Left cardiac atrium (tissue), 4 donors: ENCODE measurements at regions not wholly inside any gene's neighbourhood (a gene's known extent, or its start where the extent isn't known, plus 50 kb on each side); places are given as distances from the start of the nearest gene placed in this dataset.
"Not testable (repeated sequence)": the region's sequence is repeated elsewhere in the genome, so short reads cannot be mapped to it uniquely, and the experiment has no call there.

Experiments used
- ATAC-seq, 2 donors: fragments of 200-7000 bp; cut with Tn5 transposase; one replicate each; pipeline ENCODE4 v1.9.1; 2020; ENCODE audit warnings: mild to moderate bottlenecking in 2 of 2, moderate library complexity in 2 of 2
- DNase-seq: peaks from one replicate; pipeline ENCODE4 v3.0.0-alpha.2; 2020
- intact Hi-C, 2 donors: fragments of 100-400 bp; cut with DNase I; formaldehyde crosslinking; loops; one replicate each; pipeline versions ENCODE4 v1.14.1 to v1.15.1; 2022 to 2023
- donor health status: DM: no; HTN: yes; CAD: no.
- donor health status: DM: no; HTN: yes; CAD: no; lungs with severe emphysema.
- donor health status: DM: yes; HTN: yes; CAD: no.
- donor health status: Dilated cardiomyopathy.

GRCh38 chr9:91512235-91512634, 88.6 kb upstream of the NFIL3 start:
- intact Hi-C loops, ATAC-seq, DNase-seq: not testable (repeated sequence)

DNA sequence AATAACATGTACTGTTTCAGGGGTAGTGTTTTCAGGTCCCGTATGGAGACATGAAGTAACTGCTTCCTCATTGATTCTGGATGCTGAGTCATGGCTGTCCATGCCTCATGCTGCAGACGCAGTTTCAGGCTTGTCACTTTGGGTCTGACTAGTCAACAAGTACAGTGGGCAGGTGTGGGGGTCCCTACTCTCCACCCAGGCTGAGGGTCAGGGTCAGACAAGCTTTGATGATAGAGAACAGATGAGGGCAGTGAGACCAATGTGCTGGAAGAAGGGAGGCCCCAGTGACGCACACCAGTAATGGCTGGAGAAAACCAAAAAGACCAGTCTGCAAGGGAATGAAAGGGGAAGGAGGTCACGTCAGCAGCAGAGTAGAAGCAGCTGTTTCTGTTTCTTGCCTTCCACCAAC, 80.0 kb upstream of the NFIL3 start:
- DNase-seq (no peak), ATAC-seq (no peak)
- intact Hi-C loops: loop anchor here in 1 of 2 donors (10.0 kb wide), 1 partner anchor 71 kb away; no protein-coding TSS in a partner anchor

GRCh38 chr9:91502913-91503672, 79.5 kb upstream of the NFIL3 start:
- DNase-seq (no peak), ATAC-seq (no peak)
- intact Hi-C loops: loop anchor here in 1 of 2 donors (10.0 kb wide), 1 partner anchor 72 kb away; no protein-coding TSS in a partner anchor

DNA sequence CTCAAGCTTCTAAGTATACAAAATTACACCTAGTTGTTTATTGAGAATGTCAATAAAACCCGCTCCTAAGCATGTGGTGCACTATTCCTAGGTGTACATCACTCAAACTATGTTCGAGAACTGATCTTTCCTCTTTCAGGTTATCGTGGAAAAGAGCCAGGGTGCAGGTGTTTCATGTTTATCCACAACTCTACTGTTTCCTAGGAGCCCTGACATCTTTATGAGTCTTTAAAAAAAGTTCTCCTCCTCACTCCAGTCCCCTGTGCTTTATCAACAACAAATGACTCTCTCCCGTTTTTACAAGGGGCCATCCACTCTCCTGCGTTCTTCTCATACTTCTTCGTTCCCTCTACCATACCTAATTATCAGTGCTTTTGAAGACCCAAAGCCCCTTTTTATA, 78.8 kb upstream of the NFIL3 start:
- intact Hi-C loops: loop anchor here in 1 of 2 donors (10.0 kb wide), 1 partner anchor 72 kb away; no protein-coding TSS in a partner anchor
- DNase-seq (no peak), ATAC-seq (no peak)

DNA sequence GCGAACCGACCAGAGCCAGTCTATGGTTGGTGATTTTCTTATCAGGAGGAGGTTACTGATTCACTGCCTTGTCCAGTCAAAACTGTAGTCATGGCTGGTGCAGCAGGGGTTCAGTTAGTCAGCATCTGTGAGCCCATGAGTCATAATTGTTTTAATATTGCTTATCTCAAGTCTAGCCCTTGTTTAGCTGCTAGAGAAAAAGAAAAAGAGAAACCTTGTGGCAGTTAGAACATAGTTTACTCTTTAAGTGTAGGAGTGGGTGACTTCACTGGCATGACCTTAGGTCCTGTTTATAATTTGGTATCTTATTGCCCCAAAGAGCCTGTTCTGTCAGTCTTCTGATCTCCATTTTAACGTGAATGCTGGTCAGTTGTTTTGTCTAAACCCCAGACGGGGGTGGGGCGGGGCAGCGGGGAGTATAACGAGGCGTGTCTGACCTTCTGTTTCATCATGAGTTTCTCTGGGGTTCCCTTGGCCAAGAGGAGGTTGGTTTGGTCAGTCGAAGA, 76.9 kb upstream of the NFIL3 start:
- no peak for DNase-seq
- peak in 1 of 2 donors; percentile 93 for ATAC-seq
- intact Hi-C loops: loop anchor here in 1 of 2 donors (10.0 kb wide), 1 partner anchor 74 kb away; no protein-coding TSS in a partner anchor

DNA sequence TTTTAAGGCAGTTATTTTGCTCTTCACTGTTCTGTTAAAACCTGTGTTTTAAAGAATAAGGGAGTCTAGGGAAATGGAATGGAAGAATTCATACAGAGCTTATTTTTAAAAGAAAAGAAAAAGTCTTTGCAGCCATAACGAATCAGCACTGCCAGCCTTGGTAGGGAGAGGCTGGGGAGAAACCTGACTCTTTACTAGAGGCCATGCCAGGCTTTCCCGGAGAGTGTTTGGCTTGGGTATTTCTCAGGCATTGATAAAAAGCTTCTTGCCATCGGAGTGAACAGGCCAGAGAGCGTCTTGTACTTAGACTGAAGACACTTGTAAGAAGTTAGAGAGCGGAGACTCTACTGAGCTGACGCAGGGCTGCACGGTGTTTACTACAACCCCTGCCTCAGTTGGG, 72.7 kb upstream of the NFIL3 start:
- ATAC-seq: no peak
- no peak for DNase-seq
- intact Hi-C loops: no loop called here

DNA sequence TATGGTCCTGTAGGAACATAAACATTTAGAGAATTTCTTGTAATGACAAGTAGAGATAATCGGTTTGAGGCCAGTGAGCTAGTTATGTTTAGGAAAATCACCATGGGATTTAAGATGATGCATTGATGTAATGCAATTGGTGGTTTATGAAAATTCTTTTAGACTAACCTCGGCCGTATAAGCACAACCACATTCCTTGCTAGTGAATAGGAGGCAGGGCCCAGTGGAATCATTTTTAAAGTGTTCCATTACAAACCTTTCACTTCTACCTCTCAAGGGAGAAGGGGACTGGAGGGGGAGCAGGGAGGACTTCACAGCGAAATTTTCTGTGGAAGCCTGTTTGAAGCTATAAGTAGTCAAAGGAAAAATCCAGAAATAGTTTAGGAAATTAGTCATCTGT, 71.8 kb upstream of the NFIL3 start:
- ATAC-seq (peak in 1 of 2 donors; percentile 51), DNase-seq (no peak)
- intact Hi-C loops: no loop called here

- ATAC-seq: no peak
Observed at GRCh38 chr9:91494751-91495150, 71.1 kb upstream of the NFIL3 start.

GRCh38 chr9:91492237-91492636, 68.6 kb upstream of the NFIL3 start:
- ATAC-seq: no peak
- intact Hi-C loops: no loop called here
- DNase-seq: no peak

More at GRCh38 chr9:91494751-91495150, 71.1 kb upstream of the NFIL3 start:
- no peak for DNase-seq
- intact Hi-C loops: no loop called here

DNA sequence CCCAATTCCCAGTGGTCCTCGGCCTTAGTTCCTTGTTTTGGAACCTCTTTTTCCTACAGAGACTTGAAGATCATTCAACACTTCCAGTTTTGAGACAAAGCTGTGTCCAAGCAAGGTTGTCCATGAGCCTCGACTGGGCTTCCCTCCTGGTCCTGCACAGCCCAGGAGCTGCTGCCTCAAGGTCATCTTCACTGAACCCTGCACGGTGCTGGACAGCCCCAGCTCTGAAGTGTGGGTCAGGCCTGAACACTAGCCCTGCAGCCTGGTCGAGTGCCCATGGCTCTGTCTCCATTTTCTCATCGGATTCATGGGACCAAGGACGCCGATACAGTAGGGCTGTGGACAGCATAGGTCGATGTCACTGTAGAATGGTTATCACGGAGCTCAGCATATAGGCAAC, 68.0 kb upstream of the NFIL3 start:
- intact Hi-C loops: no loop called here
- no peak for ATAC-seq
- DNase-seq: no peak

- intact Hi-C loops: no loop called here
- DNase-seq (no peak), ATAC-seq (peak; percentile 40 to 64)
Observed at GRCh38 chr9:91489361-91489899, 65.8 kb upstream of the NFIL3 start.

GRCh38 chr9:91488341-91488740, 64.7 kb upstream of the NFIL3 start:
- intact Hi-C loops: no loop called here
- no peak for ATAC-seq
- no peak for DNase-seq

DNA sequence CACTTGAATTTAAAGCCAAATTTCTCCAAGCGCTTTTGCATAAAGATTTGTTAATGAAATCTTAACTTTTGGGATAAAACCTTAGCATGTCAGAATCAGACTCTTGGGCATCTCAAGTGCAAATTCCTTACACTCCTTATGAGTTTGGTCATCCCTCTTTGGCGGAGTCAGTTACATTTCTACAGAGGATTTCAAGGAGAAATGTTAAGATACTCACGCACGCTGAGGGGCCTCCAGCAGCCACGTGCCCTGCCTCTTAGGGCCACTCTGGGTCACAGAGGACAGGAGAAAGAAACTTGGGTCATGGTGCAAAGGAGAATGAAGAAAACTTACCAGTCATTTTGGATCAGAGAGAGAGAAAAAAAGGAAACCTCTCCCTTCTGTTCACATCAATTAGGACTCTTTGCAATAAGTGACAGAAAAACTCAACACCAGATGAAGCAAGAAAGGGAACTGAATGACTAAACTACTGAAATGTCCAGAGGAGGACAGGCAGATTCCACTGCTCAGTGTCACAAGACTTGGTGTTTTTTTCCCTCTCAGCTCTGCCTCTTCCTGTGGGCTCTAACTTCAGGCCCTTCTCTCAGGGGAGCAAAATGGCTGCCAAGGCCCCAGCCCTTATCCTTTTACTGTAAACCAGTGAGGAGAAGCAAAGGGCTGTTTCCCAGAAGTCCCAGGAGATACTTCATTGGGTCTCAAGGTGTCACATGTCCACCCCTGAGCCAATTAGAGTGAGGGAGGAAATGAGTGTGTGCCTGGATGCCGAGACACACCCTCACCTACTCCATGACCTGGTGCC, 63.3 kb upstream of the NFIL3 start:
- intact Hi-C loops: no loop called here
- ATAC-seq (peak in 1 of 2 donors; percentile 25), DNase-seq (peak; percentile 31)

DNA sequence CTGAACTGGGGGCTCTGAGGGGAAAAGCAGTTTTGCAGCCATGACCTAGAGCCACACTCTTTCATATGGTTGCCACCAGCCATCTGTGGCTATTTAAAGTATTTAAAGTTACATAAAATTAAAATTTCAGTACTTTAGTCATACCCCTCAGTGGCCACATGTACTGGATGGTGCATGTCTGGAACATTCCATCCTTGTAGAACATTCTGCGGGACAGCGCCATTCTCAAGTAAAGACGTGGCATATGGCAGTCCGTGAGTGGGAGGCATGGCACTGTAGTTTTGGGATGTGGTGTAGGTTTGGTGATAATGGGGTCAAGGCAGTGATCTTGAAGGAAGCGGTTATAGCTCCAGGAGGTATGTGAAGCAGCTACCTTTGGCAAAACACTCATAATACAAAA, 61.4 kb upstream of the NFIL3 start:
- no peak for ATAC-seq
- no peak for DNase-seq
- intact Hi-C loops: no loop called here

- DNase-seq (no peak), ATAC-seq (peak in 1 of 2 donors; percentile 27)
- intact Hi-C loops: no loop called here
Observed at GRCh38 chr9:91483835-91484234, 60.2 kb upstream of the NFIL3 start.

- DNase-seq (peak; percentile 58), ATAC-seq (peak; percentile 89 to 90)
- intact Hi-C loops: no loop called here
Observed at GRCh38 chr9:91483189-91483691, 59.6 kb upstream of the NFIL3 start.

DNA sequence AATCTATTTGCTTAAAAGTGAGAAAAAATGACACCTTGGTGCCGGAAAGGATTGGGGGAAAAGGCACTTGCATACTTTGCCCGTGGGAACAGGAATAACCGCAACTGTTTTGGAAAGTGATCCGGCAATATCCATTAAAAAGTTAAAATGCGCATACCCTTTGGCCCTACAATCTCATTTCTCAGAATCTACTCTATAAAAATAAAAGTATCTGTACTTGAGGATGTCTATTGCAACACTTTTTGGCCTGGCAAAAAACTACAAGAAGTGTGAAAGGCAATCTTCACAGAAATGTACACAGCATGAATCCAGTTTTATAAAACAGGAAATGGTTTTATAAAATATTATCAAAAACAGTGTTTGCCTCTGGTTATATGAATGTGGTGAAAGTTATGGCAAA, 58.3 kb upstream of the NFIL3 start:
- no peak for ATAC-seq
- DNase-seq: no peak
- intact Hi-C loops: no loop called here

GRCh38 chr9:91477106-91477505, 53.5 kb upstream of the NFIL3 start:
- ATAC-seq (no peak), DNase-seq (no peak)
- intact Hi-C loops: no loop called here

DNA sequence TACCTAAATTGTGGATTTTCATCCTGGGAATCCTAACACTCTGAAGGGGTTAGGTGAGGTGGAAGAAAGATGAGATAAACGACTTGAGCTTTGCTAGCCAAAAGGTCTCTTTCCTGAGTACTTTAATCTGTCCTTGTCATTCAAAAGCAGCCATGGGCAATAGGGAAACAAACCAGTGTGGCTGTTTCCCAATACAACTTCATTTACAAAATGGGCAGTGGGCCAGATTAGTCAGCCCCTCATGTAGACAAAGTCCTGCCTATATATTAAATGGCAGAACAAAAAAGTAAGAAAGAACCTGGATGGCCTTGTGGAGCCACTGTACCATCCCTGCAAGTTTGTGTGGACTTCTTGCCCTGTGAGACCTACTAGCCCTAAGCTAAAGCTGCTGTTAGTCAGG, 51.0 kb upstream of the NFIL3 start:
- ATAC-seq (no peak), DNase-seq (no peak)
- intact Hi-C loops: no loop called here
